ENCODE measurements at regions not wholly inside any gene's neighbourhood (a gene's known extent, or its start where the extent isn't known, plus 50 kb on each side); places are given as distances from the start of the nearest gene placed in this dataset.

DNA sequence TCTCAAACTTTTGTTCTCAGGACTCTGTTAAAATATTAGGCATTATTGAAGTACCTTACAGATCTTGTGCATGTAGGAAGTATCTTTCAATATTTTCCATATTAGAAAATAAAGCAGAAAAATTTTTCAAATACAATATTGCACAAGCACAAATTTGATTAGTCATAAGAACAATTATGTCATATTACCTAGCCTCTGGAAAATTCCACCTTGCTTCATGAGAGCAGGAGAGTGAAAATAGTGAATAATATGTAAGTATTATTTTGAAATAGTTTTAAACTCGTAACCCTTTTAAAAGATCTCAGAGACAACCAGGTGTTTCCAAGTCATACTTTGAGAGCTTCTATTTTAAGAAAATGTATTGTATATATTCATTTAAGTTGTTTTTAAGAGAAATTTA lies 1672.9 kb upstream of the ACO1 start:
- Histone ChIP-seq H3K9ac (ENCODE audit: low read depth, low read length, poor library complexity, severe bottlenecking) (no peak overlapping the region), H3K9me3 (ENCODE audit: insufficient read depth, low read depth, low read length) (no peaks in the 10 kb centered on the region), H3K27me3 (ENCODE audit: insufficient read depth, low read length, poor library complexity, severe bottlenecking) (no peaks in the 10 kb centered on the region), H3K79me2 (ENCODE audit: insufficient read depth, low read length) (no peaks in the 10 kb centered on the region), H3K4me2 (ENCODE audit: low read depth, low read length, poor library complexity, severe bottlenecking) (no peak overlapping the region), H3K9me2 (replicated peaks; ENCODE audit: low read depth, low read length) (no peaks in the 10 kb centered on the region), H3K36me3 (ENCODE audit: insufficient read depth, low read length) (no peaks in the 10 kb centered on the region), H3K4me1 (ENCODE audit: insufficient read depth, low read length, poor library complexity, severe bottlenecking) (no peaks in the 10 kb centered on the region), H2AFZ (ENCODE audit: low read length) (no peak overlapping the region), H3K4me3 (ENCODE audit: low read length, poor library complexity, severe bottlenecking) (no peak overlapping the region), H4K20me1 (ENCODE audit: insufficient read depth, low read length, poor library complexity, severe bottlenecking) (no peaks in the 10 kb centered on the region), H3F3A (ENCODE audit: low read depth) (no peaks in the 10 kb centered on the region)
- TF ChIP-seq, protein P1, sequence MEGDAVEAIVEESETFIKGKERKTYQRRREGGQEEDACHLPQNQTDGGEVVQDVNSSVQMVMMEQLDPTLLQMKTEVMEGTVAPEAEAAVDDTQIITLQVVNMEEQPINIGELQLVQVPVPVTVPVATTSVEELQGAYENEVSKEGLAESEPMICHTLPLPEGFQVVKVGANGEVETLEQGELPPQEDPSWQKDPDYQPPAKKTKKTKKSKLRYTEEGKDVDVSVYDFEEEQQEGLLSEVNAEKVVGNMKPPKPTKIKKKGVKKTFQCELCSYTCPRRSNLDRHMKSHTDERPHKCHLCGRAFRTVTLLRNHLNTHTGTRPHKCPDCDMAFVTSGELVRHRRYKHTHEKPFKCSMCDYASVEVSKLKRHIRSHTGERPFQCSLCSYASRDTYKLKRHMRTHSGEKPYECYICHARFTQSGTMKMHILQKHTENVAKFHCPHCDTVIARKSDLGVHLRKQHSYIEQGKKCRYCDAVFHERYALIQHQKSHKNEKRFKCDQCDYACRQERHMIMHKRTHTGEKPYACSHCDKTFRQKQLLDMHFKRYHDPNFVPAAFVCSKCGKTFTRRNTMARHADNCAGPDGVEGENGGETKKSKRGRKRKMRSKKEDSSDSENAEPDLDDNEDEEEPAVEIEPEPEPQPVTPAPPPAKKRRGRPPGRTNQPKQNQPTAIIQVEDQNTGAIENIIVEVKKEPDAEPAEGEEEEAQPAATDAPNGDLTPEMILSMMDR (conservative IDR thresholded peaks at IDR 0.05; ENCODE audit: low read length) = no peak
- no peak for TF ChIP-seq EZH2phosphoT487 (IDR thresholded peaks at IDR 0.05; ENCODE audit: borderline replicate concordance)

- no peak overlapping the region for H2AFZ ChIP-seq (ENCODE audit: low read length)
- no peak overlapping the region for H3K9ac ChIP-seq (ENCODE audit: low read depth, low read length, poor library complexity, severe bottlenecking)
- H3F3A ChIP-seq (ENCODE audit: low read depth) = no peaks in the 10 kb centered on the region
- TF ChIP-seq, protein P1 (conservative IDR thresholded peaks at IDR 0.05; ENCODE audit: low read length) = no peak
- no peak for TF ChIP-seq EZH2phosphoT487 (IDR thresholded peaks at IDR 0.05; ENCODE audit: borderline replicate concordance)
- no peaks in the 10 kb centered on the region for H3K79me2 ChIP-seq (ENCODE audit: insufficient read depth, low read length)
- no peaks in the 10 kb centered on the region for H4K20me1 ChIP-seq (ENCODE audit: insufficient read depth, low read length, poor library complexity, severe bottlenecking)
- no peak overlapping the region for H3K4me3 ChIP-seq (ENCODE audit: low read length, poor library complexity, severe bottlenecking)
- no peak overlapping the region for H3K4me2 ChIP-seq (ENCODE audit: low read depth, low read length, poor library complexity, severe bottlenecking)
- H3K9me2 ChIP-seq (replicated peaks; ENCODE audit: low read depth, low read length) = no peaks in the 10 kb centered on the region
- H3K4me1 ChIP-seq (ENCODE audit: insufficient read depth, low read length, poor library complexity, severe bottlenecking) = no peaks in the 10 kb centered on the region
- no peaks in the 10 kb centered on the region for H3K36me3 ChIP-seq (ENCODE audit: insufficient read depth, low read length)
- no peaks in the 10 kb centered on the region for H3K27me3 ChIP-seq (ENCODE audit: insufficient read depth, low read length, poor library complexity, severe bottlenecking)
- H3K9me3 ChIP-seq (ENCODE audit: insufficient read depth, low read depth, low read length) = no peaks in the 10 kb centered on the region
Observed at GRCh38 chr9:30713243-30713642, 1671.2 kb upstream of the ACO1 start.

DNA sequence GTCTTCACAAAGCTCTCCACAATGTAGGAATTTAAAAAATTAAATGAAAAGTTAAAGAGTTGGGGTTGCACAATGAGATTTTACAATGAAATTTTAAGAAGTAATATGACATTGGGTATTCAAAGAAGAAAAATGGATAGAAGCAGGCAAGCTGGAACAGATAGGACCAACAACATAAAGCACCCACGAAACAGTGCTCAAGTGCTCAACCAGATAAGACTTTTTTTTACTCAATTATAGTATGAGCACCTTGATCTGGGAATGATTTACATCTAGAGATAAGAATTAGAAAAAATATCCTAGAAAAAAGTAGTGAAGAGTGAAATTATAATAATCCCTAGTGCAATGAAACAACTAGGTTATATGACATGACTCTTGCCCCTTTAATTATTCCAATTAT lies 1670.1 kb upstream of the ACO1 start:
- TF ChIP-seq, protein P1 (conservative IDR thresholded peaks at IDR 0.05; ENCODE audit: low read length) = no peak
- no peak for TF ChIP-seq EZH2phosphoT487 (IDR thresholded peaks at IDR 0.05; ENCODE audit: borderline replicate concordance)
- H3K9me3 ChIP-seq (ENCODE audit: insufficient read depth, low read depth, low read length) = no peaks in the 10 kb centered on the region
- no peaks in the 10 kb centered on the region for H3K27me3 ChIP-seq (ENCODE audit: insufficient read depth, low read length, poor library complexity, severe bottlenecking)
- H3K4me1 ChIP-seq (ENCODE audit: insufficient read depth, low read length, poor library complexity, severe bottlenecking) = no peaks in the 10 kb centered on the region
- H3K4me2 ChIP-seq (ENCODE audit: low read depth, low read length, poor library complexity, severe bottlenecking) = no peak overlapping the region
- H3K9me2 ChIP-seq (replicated peaks; ENCODE audit: low read depth, low read length) = no peaks in the 10 kb centered on the region
- H2AFZ ChIP-seq (ENCODE audit: low read length) = no peak overlapping the region
- H3K79me2 ChIP-seq (ENCODE audit: insufficient read depth, low read length) = no peaks in the 10 kb centered on the region
- no peak overlapping the region for H3K4me3 ChIP-seq (ENCODE audit: low read length, poor library complexity, severe bottlenecking)
- H4K20me1 ChIP-seq (ENCODE audit: insufficient read depth, low read length, poor library complexity, severe bottlenecking) = no peaks in the 10 kb centered on the region
- H3K9ac ChIP-seq (ENCODE audit: low read depth, low read length, poor library complexity, severe bottlenecking) = no peak overlapping the region
- no peaks in the 10 kb centered on the region for H3K36me3 ChIP-seq (ENCODE audit: insufficient read depth, low read length)
- H3F3A ChIP-seq (ENCODE audit: low read depth) = no peaks in the 10 kb centered on the region

Measured in Loucy (cell line).